NK-92 treated with Interleukin-12 subunit alpha and Interleukin-12 subunit beta, amount 100 ng/mL, for 24 hours (cell line): ENCODE measurements at regions not wholly inside any gene's neighbourhood (a gene's known extent, or its start where the extent isn't known, plus 50 kb on each side); places are given as distances from the start of the nearest gene placed in this dataset.
"Not testable (repeated sequence)": the region's sequence is repeated elsewhere in the genome, so short reads cannot be mapped to it uniquely, and the experiment has no call there.

Experiments
- DNase-seq: peaks from one replicate; lab custom pipeline; 2025; lab: John Stamatoyannopoulos, UW

DNA sequence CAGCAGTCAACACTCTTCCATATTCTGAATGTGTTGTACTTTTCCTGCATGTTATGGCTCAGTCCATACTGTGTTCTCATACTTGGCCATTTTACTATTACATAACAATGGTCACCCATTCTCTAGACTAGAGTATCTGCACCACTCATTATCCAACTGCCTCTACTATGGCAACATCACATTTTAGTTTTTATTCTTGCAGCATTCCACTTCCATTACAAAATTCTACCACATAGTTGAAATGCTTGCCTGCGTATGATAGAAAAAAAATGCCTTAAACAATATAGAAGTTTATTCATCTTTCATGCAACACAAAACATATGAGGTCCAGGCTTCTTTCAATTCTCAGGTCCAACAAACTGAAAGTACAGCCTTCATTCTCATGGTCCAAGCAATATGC, 128.0 kb downstream of the TENT5A start:
- DNase-seq = no peak

DNA sequence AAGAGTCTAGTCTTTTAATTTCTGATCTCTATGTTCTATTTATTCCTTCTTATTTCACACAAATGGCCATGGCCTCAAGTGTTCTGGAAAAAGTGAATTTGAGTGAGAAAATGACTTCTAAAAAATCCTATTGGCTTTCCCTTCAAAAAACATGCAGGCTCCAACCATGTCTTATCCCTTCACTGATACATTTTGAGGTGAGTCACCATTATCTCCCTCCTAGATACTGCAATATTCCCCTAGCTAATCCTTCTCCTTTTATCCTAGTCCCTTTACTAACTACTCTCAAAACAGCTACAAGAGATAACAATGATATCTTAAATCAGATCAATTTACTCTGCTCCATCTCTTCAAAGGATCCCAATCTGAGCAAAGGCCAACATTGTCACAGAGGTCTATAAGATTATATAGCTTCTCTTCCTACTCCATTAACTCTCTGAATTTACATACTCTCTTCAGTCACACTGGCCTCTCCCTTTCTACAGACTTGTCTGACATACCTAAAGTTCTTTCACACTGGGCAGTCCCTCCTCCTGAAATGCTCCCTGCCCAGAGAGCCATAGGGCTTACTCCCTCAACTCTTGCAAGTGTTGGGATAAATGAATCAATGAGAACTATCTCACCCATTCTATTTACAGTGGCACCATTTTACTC, 129.2 kb downstream of the TENT5A start:
- no peak for DNase-seq

DNA sequence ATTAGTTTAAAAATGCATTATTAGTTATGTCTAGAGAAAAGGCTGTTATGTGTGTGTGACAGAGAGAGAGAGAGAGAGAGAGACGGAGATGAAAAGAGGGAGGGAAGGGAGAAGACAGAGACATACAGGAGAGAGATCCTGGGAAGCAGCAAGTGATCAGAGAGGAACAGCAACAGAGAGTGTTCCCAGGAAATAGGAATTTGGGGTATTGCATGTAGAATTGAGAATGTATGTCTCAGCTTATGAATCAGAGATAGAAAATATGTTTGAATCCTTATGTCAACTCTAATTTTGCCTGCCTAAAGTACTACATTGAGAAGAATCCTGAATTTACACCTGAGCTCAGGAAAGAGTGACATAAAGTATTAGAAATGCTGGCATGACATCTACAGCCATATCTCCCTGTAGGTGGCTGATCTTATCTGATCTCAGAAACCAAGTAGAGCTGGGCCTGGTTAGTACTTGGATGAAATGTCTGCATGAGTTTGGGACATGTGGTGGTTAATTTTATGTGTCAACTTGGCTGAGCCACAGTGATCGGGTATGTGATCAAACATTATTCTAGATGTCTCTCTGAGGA, 130.6 kb downstream of the TENT5A start:
- no peak for DNase-seq

DNA sequence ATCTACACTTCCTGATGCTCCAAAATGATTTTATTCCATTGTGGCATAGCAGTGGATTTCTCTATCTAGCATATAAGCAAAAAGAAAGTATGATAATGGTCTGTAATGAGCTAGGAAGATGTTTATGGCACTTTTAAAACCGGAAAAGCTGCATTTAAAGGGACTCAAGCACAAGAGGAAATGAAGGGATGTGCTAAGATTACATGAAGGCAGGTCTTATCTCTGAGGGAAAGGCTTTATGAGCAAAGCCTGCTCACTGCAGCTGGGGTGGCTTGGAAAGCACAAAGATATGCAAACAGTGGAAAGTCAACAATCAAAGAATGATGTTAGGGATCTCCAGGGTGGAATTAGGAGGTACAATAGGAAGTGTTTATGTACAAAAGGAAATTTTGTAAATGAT, 138.2 kb downstream of the TENT5A start:
- DNase-seq = no peak

DNA sequence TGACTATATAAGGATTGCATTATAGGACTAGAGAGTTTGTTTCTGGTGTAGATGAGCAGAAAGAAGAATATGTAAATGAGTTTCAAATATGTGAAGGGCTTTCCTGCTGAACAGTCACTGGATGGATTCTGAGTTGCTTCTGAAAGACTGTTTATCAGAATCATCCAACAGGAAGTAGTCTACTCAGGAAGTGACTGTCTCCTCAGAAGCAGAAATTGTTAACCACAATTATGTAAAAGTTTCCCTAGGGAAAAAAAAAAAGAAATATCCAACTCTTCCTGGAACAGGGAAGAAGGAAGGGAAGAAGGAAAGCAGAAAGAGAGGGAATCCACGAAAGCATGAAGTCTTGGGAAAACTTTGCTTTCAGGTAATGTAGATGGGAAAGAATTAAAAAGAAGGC, 138.9 kb downstream of the TENT5A start:
- no peak for DNase-seq

DNA sequence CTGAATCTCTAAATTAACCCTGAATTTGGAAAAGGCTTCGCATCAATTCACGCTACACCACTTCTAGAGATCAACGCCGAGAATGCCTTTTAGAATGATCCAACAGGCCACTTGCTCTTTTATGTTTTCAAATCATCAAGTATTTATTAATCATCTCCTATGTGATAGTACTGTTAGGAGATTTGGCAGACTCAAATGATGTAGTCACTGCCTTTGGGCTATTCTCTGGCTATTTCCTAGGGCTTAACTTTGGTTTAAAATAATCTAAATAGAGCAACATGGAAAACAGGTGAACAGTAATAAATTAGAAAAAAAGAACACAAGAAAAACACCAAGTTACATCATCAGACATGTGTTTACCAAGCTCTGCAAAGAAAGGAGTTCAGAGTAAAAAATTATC, 140.3 kb downstream of the TENT5A start:
- DNase-seq = no peak

DNA sequence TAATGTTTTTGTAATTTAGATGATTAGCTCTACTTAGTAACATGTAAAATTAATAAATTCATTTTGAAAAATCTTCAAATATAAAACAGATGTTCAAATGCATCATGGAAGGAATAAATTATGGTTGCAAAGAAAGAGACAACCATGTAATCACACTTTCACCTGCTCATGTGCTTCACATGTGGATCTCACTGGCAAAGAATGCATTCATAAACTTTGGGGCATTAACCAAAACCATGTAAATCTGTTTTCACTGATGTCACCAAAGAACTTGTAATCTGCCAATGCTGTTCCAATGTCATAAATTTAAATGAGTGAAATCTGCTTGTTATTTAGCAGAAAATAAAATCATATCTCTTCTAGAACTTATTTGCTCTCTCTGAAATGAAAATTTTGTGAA, 142.7 kb downstream of the TENT5A start:
- no peak for DNase-seq

DNA sequence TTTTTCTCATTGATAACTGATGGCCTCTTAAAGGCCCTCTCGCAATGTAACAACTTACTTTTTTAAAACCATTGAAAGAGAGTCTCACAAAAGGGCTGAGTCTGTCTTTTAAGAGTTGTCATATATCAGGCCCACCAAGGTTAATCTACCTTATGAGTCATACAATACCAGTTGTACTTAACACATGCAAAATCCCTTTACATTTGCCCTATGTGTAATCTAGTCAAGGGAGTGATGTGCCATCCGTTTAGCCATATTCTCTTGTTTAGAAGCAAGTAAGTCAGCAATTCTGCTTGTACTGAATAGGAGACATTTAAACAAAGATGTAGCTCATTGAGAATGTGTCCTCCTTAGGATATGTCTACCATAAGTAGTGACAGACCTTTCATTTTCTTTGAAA, 143.7 kb downstream of the TENT5A start:
- DNase-seq = no peak

DNA sequence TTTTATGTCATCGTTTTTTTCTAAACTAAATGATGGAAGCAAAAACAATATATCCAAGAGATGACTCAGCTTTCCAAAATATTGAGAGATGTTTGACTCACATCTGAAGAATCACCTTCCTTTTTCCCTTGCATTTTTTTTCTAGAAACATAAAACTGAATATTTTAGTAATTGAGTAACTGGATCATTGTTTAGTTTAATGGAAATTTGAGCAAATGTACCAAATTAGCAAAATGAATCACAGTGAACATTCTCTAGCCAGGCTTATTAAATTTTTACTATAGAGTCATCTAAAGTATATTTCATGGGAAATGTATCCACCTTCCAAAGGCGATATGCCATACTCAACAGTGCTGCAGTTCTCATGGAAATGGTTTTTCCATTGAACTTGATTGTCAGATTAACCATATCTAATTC, 145.5 kb downstream of the TENT5A start:
- DNase-seq = no peak

DNA sequence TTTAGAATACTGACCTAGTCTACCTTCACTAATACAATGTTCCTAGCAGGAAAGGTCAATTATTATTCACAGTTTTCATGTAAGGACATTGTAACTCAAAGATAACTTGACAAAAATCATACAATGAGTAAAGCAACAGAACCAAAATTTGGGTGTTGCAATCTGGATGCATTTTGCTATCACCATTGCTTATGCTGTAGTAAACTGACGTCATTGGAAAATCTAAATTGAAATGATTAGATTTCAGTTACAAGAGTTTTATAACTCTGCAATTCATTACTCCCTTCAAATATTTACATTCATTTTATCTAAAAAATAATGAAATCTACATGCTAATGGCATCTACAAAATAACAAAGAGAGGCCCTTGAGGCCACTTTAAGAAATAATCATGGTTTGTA, 147.0 kb downstream of the TENT5A start:
- DNase-seq = no peak

DNA sequence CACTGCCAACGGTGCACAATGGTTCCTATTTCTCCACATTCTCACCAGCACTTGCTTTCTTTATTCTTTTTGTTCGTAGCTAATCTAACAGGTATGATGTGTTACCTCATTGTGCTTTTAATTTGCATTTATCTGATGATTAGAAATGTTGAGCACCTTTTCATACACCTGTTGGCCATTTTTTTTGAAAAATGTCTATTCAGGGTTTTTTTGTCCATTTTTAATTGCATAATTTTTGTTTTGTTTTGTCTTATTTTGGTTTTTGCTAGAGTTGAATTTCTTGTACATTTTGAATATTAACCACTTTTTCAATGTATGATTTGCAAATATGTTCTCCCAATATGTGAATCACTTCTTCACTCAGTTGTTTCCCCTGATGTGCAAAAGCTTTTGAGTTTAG, 150.6 kb downstream of the TENT5A start:
- no peak for DNase-seq

DNA sequence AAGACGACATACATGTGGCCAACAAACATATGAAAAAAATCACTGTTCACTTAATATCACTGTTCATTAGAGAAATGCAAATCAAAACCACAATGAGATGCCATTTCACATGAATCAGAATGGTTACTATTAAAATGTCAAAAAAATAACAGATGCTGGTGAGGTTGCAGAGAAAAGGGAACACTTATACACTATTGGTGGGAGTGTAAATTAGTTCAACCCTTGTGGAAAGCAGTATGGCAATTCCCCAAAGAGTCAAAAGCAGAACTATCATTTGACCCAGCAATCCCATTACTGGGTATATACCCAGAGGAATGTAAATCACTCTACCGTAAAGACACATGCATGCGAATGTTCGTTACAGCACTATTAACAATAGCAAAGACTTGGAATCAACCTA, 152.0 kb downstream of the TENT5A start:
- DNase-seq = not testable (repeated sequence)

DNA sequence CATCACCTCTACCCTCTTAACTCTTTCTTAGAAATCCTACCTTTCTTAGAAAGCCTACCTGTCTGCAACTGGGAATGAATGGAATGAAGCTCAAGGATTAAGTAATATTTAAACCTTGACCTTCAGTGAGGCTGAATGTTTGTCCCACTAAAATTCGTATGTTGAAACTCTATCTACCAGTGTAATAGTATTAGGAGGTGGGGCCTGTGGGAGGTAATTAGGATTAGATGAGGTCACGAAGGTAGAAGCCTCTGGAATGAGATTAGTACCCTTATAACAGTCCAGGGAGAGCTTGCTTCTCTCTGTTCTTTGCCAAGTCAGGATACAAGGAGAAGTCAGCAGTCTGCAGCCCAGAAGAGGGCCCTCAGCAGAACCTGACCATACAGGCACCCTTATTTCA, 158.0 kb downstream of the TENT5A start:
- DNase-seq = no peak

DNA sequence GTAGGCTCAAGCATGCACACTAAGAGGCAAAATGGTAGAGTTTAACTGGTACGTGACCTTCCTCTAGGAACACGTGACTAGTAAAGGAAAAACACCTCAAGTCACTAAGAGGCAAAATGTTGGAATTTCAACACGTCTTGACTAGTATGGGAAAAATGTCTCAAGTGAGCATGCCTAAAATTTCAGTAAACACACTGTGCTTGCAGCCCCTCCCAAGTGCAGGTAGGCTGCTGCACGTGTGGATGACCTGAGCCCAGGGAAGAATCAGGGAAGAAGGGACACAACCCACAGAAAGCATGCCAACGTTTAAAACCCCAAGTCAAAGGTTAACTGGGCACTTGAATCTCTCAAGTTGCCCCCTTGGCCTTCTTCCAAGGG, 162.2 kb downstream of the TENT5A start:
- no peak for DNase-seq

DNA sequence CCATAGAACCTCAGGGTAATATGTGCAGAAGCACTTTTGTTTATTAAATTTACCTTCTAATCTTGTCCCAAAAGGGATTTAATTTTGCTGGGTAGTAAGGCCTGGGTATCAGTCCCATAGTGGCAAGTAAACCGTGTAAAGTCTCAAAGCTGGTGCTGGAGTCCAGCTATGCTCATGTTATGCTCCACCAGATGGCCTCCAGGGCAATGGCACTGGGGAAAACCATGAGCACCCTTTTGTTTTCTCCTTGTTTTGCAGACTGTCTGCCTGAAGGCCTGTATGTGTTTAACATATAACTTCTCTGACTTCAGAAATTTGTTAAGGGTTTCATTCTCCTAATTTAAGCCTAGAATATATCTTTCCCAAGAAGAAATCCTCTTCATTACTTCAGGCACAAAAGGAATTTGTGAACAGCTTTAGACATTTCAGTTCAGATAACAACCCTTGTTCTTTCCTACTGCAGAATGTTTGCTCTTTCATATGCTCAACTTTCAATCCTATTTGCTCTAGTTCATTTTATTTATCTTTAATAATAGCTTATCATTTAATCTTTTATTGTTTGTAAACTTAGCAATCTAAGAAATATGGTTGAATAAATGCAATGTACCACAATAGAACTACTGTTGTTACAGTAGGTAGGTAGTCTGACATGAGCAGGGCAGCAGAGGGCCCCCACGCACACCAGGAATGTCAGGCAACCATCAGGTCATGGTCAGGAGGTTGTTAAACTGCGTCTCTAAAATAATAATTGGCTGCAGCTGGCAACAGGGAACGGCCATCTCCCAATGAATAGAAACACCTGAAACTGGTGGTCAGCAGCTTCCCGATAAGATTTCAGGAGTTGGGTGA, 162.8 kb downstream of the TENT5A start:
- DNase-seq = no peak

DNA sequence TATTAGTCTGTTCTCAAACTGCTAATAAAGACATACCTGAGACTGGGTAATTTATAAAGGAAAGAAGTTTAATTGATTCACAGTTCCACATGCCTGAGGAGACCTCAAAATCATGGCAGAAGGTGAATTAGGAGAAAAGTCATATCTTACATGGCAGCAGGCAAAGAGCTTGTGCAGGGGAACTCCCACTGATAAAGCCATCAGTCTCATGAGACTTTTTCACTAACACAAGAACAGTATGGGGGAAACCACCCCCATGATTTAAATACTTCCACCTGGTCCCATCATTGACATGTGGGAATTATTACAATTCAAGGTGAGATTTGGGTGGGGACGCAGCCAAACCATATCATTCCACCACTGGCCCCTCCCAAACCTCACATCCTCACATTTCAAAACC, 166.8 kb downstream of the TENT5A start:
- DNase-seq = not testable (repeated sequence)

DNA sequence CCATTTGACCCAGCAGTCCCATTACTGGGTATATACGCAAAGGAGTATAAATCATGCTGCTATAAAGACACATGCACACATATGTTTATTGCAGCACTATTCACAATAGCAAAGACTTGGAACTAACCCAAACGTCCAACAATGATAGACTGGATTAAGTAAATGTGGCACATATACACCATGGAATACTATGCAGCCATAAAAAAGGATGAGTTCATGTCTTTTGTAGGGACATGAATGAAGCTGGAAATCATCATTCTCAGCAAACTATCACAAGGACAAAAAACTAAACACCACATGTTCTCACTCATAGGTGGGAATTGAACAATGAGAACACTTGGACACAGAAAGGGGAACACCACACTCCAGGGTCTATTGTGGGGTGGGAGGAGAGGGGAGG, 168.3 kb downstream of the TENT5A start:
- not testable (repeated sequence) for DNase-seq

DNA sequence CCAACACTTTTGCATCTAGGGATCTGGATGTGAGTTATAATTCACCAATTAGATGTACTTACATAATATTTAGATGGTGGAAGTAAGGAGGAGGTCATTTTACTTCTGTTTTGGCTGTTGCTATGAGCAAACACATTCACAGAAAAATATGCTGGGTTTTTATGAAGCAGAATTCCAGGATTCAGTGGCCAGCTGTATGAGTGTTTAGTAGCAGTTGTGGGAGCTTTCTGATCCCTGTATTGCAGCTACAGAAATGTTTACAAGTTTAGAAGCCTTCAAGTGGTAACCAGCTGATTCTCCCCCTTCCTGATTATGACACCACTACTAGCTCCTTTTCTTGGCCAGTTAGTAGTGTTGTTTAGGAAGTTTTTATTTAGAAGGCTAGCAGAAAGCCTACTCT, 177.0 kb downstream of the TENT5A start:
- no peak for DNase-seq

DNA sequence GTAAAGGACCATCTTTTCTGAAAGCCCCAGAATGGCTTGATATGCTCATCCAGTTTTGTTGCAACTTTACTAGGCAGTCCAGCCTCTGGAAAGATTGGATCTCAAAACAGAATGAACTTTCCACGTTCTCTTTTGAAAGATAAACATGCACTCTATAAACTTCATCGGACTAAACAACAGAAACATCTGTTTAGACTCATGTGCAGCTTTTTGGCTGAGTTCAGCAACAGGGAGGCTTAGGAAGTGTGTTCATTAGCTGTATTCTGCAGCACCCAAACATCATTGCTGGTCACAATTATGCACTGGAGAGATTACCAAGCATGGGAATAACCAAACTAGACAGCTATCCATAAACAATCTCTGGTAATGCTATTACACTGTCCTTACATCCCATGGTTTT, 180.5 kb downstream of the TENT5A start:
- DNase-seq = no peak

DNA sequence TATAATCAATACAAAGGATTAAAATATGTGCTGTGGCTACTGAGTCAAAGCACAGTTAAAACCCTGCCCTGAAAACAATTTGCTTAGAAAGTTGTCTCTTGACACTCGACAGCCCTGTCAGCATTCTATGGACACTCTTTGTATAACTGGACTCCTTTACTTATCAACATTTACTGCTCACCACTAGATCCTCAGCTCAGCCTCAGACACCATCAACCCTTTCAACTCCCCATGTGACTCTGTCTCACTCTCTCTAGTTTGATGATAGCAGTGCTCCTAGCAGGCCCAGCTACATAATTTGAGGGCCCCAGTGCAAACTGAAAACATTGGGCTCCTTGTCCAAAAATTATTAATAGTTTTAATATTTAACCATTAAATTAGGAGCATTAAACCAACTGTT, 181.8 kb downstream of the TENT5A start:
- no peak for DNase-seq

DNA sequence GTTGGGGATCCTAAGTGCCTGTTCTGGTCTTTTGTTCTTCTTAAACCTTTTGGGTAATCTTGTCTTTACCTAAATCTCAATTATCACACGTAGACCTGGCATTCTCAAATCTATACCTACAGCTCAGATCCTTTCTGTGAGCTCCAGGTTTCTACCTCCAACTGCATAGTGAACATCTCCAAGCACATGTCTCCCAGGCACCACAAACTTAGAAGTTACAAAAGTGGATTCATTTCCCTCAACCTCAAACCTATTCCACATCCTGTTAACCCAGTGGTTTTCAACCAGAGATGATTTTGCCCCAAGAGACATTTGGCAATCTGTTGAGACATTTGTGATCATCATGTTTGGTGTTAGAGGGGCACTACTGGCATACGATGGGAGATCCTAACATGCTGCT, 183.5 kb downstream of the TENT5A start:
- no peak for DNase-seq

DNA sequence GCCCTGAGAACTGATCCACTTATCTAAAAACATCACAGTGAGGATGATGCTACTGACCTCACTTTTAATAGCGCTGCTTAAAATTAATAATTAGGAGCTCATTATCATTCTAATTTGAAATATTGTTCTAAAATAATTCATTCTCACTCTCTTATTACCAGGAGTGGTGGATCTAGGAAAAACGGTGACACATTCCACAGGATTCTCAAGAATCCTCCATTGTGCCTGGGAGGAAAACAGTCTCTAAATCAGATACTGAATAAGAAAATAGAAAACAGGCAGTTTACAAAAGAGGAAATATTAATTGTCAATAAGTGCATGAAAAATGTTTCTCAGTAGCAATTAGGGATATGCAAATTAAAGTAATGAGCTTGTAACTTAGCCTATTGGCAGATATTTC, 187.4 kb downstream of the TENT5A start:
- no peak for DNase-seq

DNA sequence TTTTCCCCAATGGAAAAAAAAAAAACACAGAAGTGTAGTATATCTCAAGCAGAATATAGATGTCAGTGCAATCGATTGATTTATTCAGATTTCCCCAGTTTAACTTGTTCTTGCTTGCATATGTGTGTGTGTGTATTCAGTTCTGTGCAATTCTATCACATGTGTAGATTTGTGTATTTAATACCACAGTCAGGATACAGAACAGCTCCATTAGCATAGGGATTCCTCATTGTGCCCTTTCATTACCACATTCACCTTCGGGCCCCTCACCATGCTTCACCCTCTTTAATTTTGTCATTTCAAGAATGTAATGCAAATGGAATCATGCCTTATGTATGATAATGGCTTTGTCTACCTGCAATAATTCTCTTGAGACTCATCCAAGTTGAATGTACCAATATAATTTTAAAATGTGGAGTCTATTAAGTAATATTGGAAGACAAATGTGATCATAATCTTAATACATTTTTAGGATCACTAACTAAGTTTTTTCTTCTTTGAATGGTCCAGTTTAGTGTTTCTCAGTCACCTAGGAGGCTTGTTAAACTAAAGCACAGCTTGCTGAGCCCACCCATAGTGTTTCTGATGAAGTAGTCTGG, 187.9 kb downstream of the TENT5A start:
- DNase-seq = no peak
